ENCODE measurements at regions not wholly inside any gene's neighbourhood (a gene's known extent, or its start where the extent isn't known, plus 50 kb on each side); places are given as distances from the start of the nearest gene placed in this dataset.

DNA sequence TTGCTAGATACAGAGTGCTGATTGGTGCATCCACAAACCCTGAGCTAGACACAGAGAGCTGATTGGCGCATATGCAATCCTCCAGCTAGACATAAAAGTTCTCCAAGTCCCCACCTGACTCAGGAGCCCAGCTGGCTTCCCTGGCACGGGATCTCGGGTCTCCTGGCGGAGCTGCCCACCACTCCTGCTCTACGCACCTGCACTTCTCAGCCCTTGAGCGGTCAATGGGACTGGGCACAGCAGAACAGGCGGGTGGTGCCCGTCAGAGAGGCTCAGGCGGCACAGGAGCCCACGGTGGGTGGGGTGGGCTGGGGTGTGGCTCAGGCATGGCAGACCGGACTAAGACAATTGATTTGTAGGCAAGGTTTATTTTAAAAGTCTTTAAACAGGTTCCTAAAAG, 1365.5 kb downstream of the FAM181B start:
- TF ChIP-seq CTCF (IDR thresholded peaks at IDR 0.05): no peak
- no peak for TF ChIP-seq POLR2A (IDR thresholded peaks at IDR 0.05)
- no peak overlapping the region for H3K27ac ChIP-seq
- H3K36me3 ChIP-seq: no peaks in the 10 kb centered on the region
- peaks cover 0 to 5% (median 0%) of the 10 kb centered on the region in 3 donors for H3K9me3 ChIP-seq
- DNase-seq: no peak
- intact Hi-C loops (cut with DNase I): no loop called here
- 62 to 83% methylated on average over 4 to 6 of the region's 11 CpGs for WGBS, 2 donors
- H3K4me3 ChIP-seq: no peak overlapping the region
- H3K27me3 ChIP-seq: no peaks in the 10 kb centered on the region
- no peaks in the 10 kb centered on the region for H3K4me1 ChIP-seq

DNA sequence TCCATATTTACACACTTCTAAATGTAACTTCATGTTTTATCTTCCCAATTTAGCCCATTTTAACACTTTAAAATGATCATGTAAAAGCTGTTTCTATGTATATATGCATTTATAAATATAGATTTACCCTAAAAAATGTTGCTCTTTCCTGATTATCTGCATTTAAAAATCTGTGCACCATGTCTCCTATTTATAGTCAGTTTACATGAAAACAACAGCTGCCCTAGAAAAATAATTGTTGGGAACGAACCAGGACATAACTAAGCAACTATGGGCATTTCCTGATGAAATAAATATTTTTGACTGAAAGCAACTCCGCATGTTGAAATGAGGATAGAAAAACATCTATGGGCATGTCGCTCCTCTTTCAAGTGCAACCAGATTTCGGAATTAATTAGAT, 1368.2 kb downstream of the FAM181B start:
- 49 to 69% methylated on average over 4 of the region's 4 CpGs for whole genome bisulfite sequencing, 2 donors
- no peak for DNase-seq
- intact Hi-C loops (cut with DNase I): no loop called here
- Histone ChIP-seq H3K9me3 (peaks cover 0 to 5% (median 0%) of the 10 kb centered on the region in 3 donors), H3K4me3 (no peak overlapping the region), H3K27me3 (no peaks in the 10 kb centered on the region), H3K36me3 (no peaks in the 10 kb centered on the region), H3K4me1 (no peaks in the 10 kb centered on the region), H3K27ac (no peak overlapping the region)
- TF ChIP-seq POLR2A (IDR thresholded peaks at IDR 0.05): no peak
- TF ChIP-seq CTCF (IDR thresholded peaks at IDR 0.05): no peak

- H3K27me3 ChIP-seq: no peaks in the 10 kb centered on the region
- whole genome bisulfite sequencing, 2 donors: 66 to 75% methylated on average over 6 of the region's 6 CpGs
- H3K9me3 ChIP-seq: no peaks in the 10 kb centered on the region
- DNase-seq: no peak
- H3K4me1 ChIP-seq: no peaks in the 10 kb centered on the region
- TF ChIP-seq POLR2A (IDR thresholded peaks at IDR 0.05) (no peak), CTCF (IDR thresholded peaks at IDR 0.05) (no peak)
- H3K27ac ChIP-seq: no peak overlapping the region
- H3K36me3 ChIP-seq: no peaks in the 10 kb centered on the region
- intact Hi-C loops (cut with DNase I): no loop called here
- H3K4me3 ChIP-seq: no peak overlapping the region
Measured at GRCh38 chr11:81359476-81359875, 1374.2 kb downstream of the FAM181B start.

DNA sequence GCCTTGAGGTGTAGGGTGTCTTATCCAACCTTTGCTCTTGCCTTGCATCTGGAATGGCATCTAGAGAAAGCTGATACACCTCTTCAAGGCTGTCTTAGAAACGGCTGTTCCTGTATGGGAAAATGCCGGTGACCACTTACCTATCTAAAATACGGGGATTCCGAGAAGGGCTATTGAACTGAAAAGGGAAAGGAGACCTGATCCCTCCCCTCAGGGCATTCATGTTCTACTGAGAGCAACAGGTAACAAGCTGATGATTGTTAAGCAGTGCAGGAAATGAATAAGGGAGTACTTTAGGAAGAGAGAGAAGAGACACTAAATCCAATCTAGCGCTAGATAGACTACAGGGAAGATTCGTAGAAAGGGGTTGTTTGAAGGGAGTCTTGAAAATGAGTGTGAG, 1388.1 kb downstream of the FAM181B start:
- DNase-seq: no peak
- Histone ChIP-seq H3K9me3 (no peaks in the 10 kb centered on the region), H3K36me3 (no peaks in the 10 kb centered on the region), H3K27ac (no peak overlapping the region), H3K4me1 (no peaks in the 10 kb centered on the region), H3K27me3 (no peaks in the 10 kb centered on the region), H3K4me3 (no peak overlapping the region)
- intact Hi-C loops (cut with DNase I): no loop called here
- WGBS, 2 donors: 74 to 84% methylated on average over 4 to 6 of the region's 6 CpGs
- TF ChIP-seq CTCF (IDR thresholded peaks at IDR 0.05): no peak
- no peak for TF ChIP-seq POLR2A (IDR thresholded peaks at IDR 0.05)

GRCh38 chr11:81342966-81343365, 1390.7 kb downstream of the FAM181B start:
- Histone ChIP-seq H3K9me3 (no peaks in the 10 kb centered on the region), H3K27me3 (no peaks in the 10 kb centered on the region), H3K4me3 (no peak overlapping the region), H3K4me1 (no peaks in the 10 kb centered on the region), H3K27ac (no peak overlapping the region), H3K36me3 (no peaks in the 10 kb centered on the region)
- DNase-seq: no peak
- TF ChIP-seq POLR2A (IDR thresholded peaks at IDR 0.05) (no peak), CTCF (IDR thresholded peaks at IDR 0.05) (no peak)
- intact Hi-C loops (cut with DNase I): no loop called here
